GM23338 (cell line): ENCODE measurements at regions not wholly inside any gene's neighbourhood (a gene's known extent, or its start where the extent isn't known, plus 50 kb on each side); places are given as distances from the start of the nearest gene placed in this dataset.

ENCODE experiments used
- ATAC-seq: fragments of 200-7000 bp; cut with Tn5 transposase; 3 replicates; pipeline ENCODE4 v1.9.1; 2020
- DNase-seq: peaks from one replicate; pipeline ENCODE4 v3.0.0-alpha.2; 2015; ENCODE audit warnings: low spot score
- H2AFZ ChIP-seq: fragments of 200-600 bp; sonication (generic); 2 replicates; pipeline ENCODE4 v1.8.0; 2016; ENCODE audit warnings: antibody characterized with exemption, mild to moderate bottlenecking, moderate library complexity
- H3F3A ChIP-seq: fragments of 200-600 bp; sonication (generic); replicated peaks from 2 replicates; pipeline ENCODE4 v1.8.0; 2017; ENCODE audit warnings: antibody characterized with exemption, mixed run types, low read depth
- H3K27ac ChIP-seq: fragments of 200-600 bp; sonication (generic); 2 replicates; pipeline ENCODE4 v1.6.1; 2016; ENCODE audit warnings: low read depth
- H3K27me3 ChIP-seq: fragments of 200-600 bp; sonication (generic); 2 replicates; pipeline ENCODE4 v1.8.0; 2016; ENCODE audit warnings: mild to moderate bottlenecking, mixed run types, moderate library complexity; ENCODE audit not compliant: insufficient read depth
- H3K36me3 ChIP-seq: fragments of 200-600 bp; sonication (generic); 2 replicates; pipeline ENCODE4 v1.8.0; 2016; ENCODE audit warnings: mild to moderate bottlenecking; ENCODE audit not compliant: insufficient read depth
- H3K4me1 ChIP-seq: fragments of 200-600 bp; sonication (generic); 2 replicates; pipeline ENCODE4 v1.8.0; 2016; ENCODE audit warnings: mild to moderate bottlenecking, moderate library complexity; ENCODE audit not compliant: insufficient read depth
- H3K4me2 ChIP-seq: fragments of 200-600 bp; sonication (generic); 2 replicates; pipeline ENCODE4 v1.7.1; 2017; ENCODE audit warnings: mixed run types
- H3K4me3 ChIP-seq: fragments of 200-600 bp; sonication (generic); 2 replicates; pipeline ENCODE4 v1.6.1; 2016; ENCODE audit warnings: mixed run types
- H3K79me2 ChIP-seq: fragments of 200-600 bp; sonication (generic); replicated peaks from 2 replicates; pipeline ENCODE4 v1.8.0; 2017; ENCODE audit warnings: mild to moderate bottlenecking; ENCODE audit not compliant: insufficient read depth
- H3K9me2 ChIP-seq: fragments of 200-600 bp; sonication (generic); 2 replicates; pipeline ENCODE4 v1.8.0; 2017; ENCODE audit not compliant: insufficient read depth
- H4K20me1 ChIP-seq: fragments of 200-600 bp; sonication (generic); replicated peaks from 2 replicates; pipeline ENCODE4 v1.8.0; 2017; ENCODE audit warnings: mild to moderate bottlenecking; ENCODE audit not compliant: insufficient read depth
- H3K27ac Mint-ChIP-seq: 2 replicates; pipeline ENCODE4 v1.8.0; 2020; ENCODE audit warnings: inconsistent platforms, mild to moderate bottlenecking, moderate library complexity, mixed read lengths
- H3K27me3 Mint-ChIP-seq: 3 replicates; pipeline ENCODE4 v1.8.0; 2022; ENCODE audit warnings: low read depth, mild to moderate bottlenecking, moderate library complexity, mixed read lengths, inconsistent platforms; ENCODE audit not compliant: insufficient read depth, poor library complexity
- H3K36me3 Mint-ChIP-seq: 3 replicates; pipeline ENCODE4 v1.8.0; 2021; ENCODE audit warnings: low read depth, mild to moderate bottlenecking, inconsistent platforms, moderate library complexity, mixed read lengths
- H3K4me1 Mint-ChIP-seq: 3 replicates; pipeline ENCODE4 v1.8.0; 2020; ENCODE audit warnings: mild to moderate bottlenecking, inconsistent platforms, mixed read lengths
- H3K4me3 Mint-ChIP-seq: 3 replicates; pipeline ENCODE4 v1.8.0; 2021; ENCODE audit warnings: moderate library complexity, mild to moderate bottlenecking, inconsistent platforms, mixed read lengths
- H3K9me3 Mint-ChIP-seq: 3 replicates; pipeline ENCODE4 v1.8.0; 2020; ENCODE audit warnings: moderate library complexity, mild to moderate bottlenecking, inconsistent platforms, mixed read lengths
- CREB1 ChIP-seq: fragments of 250-450 bp; sonication (Bioruptor Pico); IDR thresholded peaks from 2 replicates; pipeline ENCODE4 v1.5.0; 2020; ENCODE audit warnings: low read depth, mild to moderate bottlenecking, moderate library complexity
- EZH2 ChIP-seq: fragments of 200-600 bp; sonication (generic); IDR thresholded peaks from one replicate; pipeline ENCODE4 v1.8.0; 2017; ENCODE audit warnings: antibody characterized with exemption, mild to moderate bottlenecking, low read depth; ENCODE audit not compliant: unreplicated experiment
- EZH2phosphoT487 ChIP-seq: fragments of 200-600 bp; sonication (generic); IDR thresholded peaks from one replicate; pipeline ENCODE4 v1.8.1; 2018; ENCODE audit warnings: antibody characterized with exemption; ENCODE audit not compliant: unreplicated experiment
- JUNB ChIP-seq: IDR thresholded peaks from one replicate; pipeline ENCODE4 v1.6.1; 2016; ENCODE audit warnings: antibody characterized with exemption; ENCODE audit not compliant: unreplicated experiment
- NANOG ChIP-seq: IDR thresholded peaks from 2 replicates; pipeline ENCODE4 v1.6.1; 2016; ENCODE audit warnings: antibody characterized with exemption, borderline replicate concordance
- POLR2AphosphoS5 ChIP-seq: IDR thresholded peaks from 2 replicates; pipeline ENCODE4 v1.6.1; 2016; ENCODE audit warnings: antibody characterized with exemption, low read depth
- STAT1 ChIP-seq: IDR thresholded peaks from one replicate; pipeline ENCODE4 v1.6.1; 2016; ENCODE audit warnings: antibody characterized with exemption; ENCODE audit not compliant: unreplicated experiment
- ZNF114 ChIP-seq: fragments of 250-450 bp; sonication (Bioruptor Pico); IDR thresholded peaks from 2 replicates; pipeline ENCODE4 v1.5.0; 2020; ENCODE audit warnings: mild to moderate bottlenecking, moderate library complexity
- ZNF331 ChIP-seq: fragments of 250-450 bp; sonication (Bioruptor Pico); IDR thresholded peaks from 2 replicates; pipeline ENCODE4 v1.5.0; 2020; ENCODE audit warnings: low read depth, mild to moderate bottlenecking, moderate library complexity
- TF ChIP-seq, protein P1 (sequence below): IDR thresholded peaks from one replicate; pipeline ENCODE4 v1.6.1; 2018; ENCODE audit warnings: antibody characterized with exemption; ENCODE audit not compliant: unreplicated experiment
- TF ChIP-seq, protein P2 (sequence below): IDR thresholded peaks from 2 replicates; pipeline ENCODE4 v1.6.1; 2016; ENCODE audit warnings: antibody characterized with exemption
- TF ChIP-seq, protein P3 (sequence below): fragments of 250-450 bp; sonication (Bioruptor Pico); IDR thresholded peaks from 2 replicates; pipeline ENCODE4 v1.5.0; 2020; ENCODE audit warnings: mild to moderate bottlenecking, moderate library complexity
- TF ChIP-seq, protein P4 (sequence below), 2 experiments: fragments of 200-600 bp in 1 of 2; sonication (generic) in 1 of 2; conservative IDR thresholded peaks; 2 replicates each; pipeline versions ENCODE4 v1.5.1 to v1.6.1; 2016 to 2017; ENCODE audit warnings: antibody characterized with exemption in 2 of 2, low read depth in 2 of 2, mild to moderate bottlenecking in 2 of 2, moderate library complexity in 1 of 2

DNA sequence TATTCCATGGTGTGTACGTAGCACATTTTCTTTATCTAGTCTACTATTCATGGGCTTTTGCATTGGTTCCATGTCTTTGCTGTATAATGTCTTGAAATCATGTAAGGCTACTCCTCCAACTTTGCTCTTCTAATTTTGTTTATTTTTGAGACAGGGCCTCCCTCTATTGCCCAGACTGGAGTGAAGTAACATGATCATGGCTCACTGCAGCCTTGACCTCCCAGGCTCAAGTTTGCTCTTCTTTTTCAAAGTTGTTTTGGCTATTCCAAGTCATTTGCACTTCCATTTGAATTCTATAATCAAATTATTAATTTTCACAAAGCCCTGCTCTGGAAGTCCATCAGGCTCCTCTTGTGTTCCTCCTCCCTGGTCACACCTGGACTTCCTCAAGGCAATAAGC is 90.2 kb upstream of the SGIP1 start:
- Histone ChIP-seq H3K4me2 (no peak overlapping the region), H3K27me3 (no peaks in the 10 kb centered on the region), H3K79me2 (no peaks in the 10 kb centered on the region), H3K4me3 (no peak overlapping the region), H4K20me1 (no peaks in the 10 kb centered on the region), H3K9me2 (no peaks in the 10 kb centered on the region), H3K36me3 (no peaks in the 10 kb centered on the region), H3K27ac (no peak overlapping the region), H3F3A (no peaks in the 10 kb centered on the region), H2AFZ (no peak overlapping the region), H3K4me1 (peaks cover 8% of the 10 kb centered on the region; the same call in 1 of the 2 replicates)
- no peak for DNase-seq
- Mint-ChIP-seq H3K36me3 (no peaks in the 10 kb centered on the region), H3K27ac (no peak overlapping the region), H3K9me3 (no peaks in the 10 kb centered on the region), H3K27me3 (peaks cover 1% of the 10 kb centered on the region), H3K4me3 (no peak overlapping the region), H3K4me1 (peaks cover 15% of the 10 kb centered on the region)
- no peak for ATAC-seq
- no peak for TF ChIP-seq ZNF331 (CRISPR knock-in tag)
- no peak for TF ChIP-seq EZH2phosphoT487
- TF ChIP-seq, protein P1, sequence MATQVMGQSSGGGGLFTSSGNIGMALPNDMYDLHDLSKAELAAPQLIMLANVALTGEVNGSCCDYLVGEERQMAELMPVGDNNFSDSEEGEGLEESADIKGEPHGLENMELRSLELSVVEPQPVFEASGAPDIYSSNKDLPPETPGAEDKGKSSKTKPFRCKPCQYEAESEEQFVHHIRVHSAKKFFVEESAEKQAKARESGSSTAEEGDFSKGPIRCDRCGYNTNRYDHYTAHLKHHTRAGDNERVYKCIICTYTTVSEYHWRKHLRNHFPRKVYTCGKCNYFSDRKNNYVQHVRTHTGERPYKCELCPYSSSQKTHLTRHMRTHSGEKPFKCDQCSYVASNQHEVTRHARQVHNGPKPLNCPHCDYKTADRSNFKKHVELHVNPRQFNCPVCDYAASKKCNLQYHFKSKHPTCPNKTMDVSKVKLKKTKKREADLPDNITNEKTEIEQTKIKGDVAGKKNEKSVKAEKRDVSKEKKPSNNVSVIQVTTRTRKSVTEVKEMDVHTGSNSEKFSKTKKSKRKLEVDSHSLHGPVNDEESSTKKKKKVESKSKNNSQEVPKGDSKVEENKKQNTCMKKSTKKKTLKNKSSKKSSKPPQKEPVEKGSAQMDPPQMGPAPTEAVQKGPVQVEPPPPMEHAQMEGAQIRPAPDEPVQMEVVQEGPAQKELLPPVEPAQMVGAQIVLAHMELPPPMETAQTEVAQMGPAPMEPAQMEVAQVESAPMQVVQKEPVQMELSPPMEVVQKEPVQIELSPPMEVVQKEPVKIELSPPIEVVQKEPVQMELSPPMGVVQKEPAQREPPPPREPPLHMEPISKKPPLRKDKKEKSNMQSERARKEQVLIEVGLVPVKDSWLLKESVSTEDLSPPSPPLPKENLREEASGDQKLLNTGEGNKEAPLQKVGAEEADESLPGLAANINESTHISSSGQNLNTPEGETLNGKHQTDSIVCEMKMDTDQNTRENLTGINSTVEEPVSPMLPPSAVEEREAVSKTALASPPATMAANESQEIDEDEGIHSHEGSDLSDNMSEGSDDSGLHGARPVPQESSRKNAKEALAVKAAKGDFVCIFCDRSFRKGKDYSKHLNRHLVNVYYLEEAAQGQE = no peak
- TF ChIP-seq, protein P2, sequence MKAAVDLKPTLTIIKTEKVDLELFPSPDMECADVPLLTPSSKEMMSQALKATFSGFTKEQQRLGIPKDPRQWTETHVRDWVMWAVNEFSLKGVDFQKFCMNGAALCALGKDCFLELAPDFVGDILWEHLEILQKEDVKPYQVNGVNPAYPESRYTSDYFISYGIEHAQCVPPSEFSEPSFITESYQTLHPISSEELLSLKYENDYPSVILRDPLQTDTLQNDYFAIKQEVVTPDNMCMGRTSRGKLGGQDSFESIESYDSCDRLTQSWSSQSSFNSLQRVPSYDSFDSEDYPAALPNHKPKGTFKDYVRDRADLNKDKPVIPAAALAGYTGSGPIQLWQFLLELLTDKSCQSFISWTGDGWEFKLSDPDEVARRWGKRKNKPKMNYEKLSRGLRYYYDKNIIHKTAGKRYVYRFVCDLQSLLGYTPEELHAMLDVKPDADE = no peak
- TF ChIP-seq, protein P3, sequence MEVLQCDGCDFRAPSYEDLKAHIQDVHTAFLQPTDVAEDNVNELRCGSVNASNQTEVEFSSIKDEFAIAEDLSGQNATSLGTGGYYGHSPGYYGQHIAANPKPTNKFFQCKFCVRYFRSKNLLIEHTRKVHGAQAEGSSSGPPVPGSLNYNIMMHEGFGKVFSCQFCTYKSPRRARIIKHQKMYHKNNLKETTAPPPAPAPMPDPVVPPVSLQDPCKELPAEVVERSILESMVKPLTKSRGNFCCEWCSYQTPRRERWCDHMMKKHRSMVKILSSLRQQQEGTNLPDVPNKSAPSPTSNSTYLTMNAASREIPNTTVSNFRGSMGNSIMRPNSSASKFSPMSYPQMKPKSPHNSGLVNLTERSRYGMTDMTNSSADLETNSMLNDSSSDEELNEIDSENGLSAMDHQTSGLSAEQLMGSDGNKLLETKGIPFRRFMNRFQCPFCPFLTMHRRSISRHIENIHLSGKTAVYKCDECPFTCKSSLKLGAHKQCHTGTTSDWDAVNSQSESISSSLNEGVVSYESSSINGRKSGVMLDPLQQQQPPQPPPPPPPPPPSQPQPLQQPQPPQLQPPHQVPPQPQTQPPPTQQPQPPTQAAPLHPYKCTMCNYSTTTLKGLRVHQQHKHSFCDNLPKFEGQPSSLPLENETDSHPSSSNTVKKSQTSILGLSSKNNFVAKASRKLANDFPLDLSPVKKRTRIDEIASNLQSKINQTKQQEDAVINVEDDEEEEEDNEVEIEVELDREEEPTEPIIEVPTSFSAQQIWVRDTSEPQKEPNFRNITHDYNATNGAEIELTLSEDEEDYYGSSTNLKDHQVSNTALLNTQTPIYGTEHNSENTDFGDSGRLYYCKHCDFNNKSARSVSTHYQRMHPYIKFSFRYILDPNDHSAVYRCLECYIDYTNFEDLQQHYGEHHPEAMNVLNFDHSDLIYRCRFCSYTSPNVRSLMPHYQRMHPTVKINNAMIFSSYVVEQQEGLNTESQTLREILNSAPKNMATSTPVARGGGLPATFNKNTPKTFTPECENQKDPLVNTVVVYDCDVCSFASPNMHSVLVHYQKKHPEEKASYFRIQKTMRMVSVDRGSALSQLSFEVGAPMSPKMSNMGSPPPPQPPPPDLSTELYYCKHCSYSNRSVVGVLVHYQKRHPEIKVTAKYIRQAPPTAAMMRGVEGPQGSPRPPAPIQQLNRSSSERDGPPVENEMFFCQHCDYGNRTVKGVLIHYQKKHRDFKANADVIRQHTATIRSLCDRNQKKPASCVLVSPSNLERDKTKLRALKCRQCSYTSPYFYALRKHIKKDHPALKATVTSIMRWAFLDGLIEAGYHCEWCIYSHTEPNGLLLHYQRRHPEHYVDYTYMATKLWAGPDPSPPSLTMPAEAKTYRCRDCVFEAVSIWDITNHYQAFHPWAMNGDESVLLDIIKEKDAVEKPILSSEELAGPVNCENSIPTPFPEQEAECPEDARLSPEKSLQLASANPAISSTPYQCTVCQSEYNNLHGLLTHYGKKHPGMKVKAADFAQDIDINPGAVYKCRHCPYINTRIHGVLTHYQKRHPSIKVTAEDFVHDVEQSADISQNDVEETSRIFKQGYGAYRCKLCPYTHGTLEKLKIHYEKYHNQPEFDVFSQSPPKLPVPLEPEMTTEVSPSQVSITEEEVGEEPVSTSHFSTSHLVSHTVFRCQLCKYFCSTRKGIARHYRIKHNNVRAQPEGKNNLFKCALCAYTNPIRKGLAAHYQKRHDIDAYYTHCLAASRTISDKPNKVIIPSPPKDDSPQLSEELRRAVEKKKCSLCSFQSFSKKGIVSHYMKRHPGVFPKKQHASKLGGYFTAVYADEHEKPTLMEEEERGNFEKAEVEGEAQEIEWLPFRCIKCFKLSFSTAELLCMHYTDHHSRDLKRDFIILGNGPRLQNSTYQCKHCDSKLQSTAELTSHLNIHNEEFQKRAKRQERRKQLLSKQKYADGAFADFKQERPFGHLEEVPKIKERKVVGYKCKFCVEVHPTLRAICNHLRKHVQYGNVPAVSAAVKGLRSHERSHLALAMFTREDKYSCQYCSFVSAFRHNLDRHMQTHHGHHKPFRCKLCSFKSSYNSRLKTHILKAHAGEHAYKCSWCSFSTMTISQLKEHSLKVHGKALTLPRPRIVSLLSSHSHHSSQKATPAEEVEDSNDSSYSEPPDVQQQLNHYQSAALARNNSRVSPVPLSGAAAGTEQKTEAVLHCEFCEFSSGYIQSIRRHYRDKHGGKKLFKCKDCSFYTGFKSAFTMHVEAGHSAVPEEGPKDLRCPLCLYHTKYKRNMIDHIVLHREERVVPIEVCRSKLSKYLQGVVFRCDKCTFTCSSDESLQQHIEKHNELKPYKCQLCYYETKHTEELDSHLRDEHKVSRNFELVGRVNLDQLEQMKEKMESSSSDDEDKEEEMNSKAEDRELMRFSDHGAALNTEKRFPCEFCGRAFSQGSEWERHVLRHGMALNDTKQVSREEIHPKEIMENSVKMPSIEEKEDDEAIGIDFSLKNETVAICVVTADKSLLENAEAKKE (CRISPR knock-in tag) = no peak
- TF ChIP-seq EZH2 = no peak
- no peak for TF ChIP-seq STAT1
- TF ChIP-seq, protein P4, sequence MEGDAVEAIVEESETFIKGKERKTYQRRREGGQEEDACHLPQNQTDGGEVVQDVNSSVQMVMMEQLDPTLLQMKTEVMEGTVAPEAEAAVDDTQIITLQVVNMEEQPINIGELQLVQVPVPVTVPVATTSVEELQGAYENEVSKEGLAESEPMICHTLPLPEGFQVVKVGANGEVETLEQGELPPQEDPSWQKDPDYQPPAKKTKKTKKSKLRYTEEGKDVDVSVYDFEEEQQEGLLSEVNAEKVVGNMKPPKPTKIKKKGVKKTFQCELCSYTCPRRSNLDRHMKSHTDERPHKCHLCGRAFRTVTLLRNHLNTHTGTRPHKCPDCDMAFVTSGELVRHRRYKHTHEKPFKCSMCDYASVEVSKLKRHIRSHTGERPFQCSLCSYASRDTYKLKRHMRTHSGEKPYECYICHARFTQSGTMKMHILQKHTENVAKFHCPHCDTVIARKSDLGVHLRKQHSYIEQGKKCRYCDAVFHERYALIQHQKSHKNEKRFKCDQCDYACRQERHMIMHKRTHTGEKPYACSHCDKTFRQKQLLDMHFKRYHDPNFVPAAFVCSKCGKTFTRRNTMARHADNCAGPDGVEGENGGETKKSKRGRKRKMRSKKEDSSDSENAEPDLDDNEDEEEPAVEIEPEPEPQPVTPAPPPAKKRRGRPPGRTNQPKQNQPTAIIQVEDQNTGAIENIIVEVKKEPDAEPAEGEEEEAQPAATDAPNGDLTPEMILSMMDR (conservative IDR thresholded peaks at IDR 0.05; ENCODE audit: low read depth in 2 of 2) = no peak
- no peak for TF ChIP-seq POLR2AphosphoS5
- TF ChIP-seq ZNF114 (CRISPR knock-in tag) = no peak
- TF ChIP-seq CREB1 (CRISPR knock-in tag) = no peak
- no peak for TF ChIP-seq NANOG
- TF ChIP-seq JUNB = no peak
